ENCODE measurements at regions not wholly inside any gene's neighbourhood (a gene's known extent, or its start where the extent isn't known, plus 50 kb on each side); places are given as distances from the start of the nearest gene placed in this dataset.

GRCh38 chr5:91535499-91535898, 152.4 kb upstream of the ARRDC3 start:
- DNase-seq, result no peak
- no peak for TF ChIP-seq CTCF (IDR thresholded peaks at IDR 0.05; ENCODE audit: partially characterized antibody, unreplicated experiment)
- no peak overlapping the region for H3K27ac Mint-ChIP-seq (ENCODE audit: unreplicated experiment)
- H3K4me3 Mint-ChIP-seq (ENCODE audit: unreplicated experiment), result no peak overlapping the region
- H3K4me1 Mint-ChIP-seq (ENCODE audit: low read depth, unreplicated experiment), result no peaks in the 10 kb centered on the region
- no peaks in the 10 kb centered on the region for H3K36me3 Mint-ChIP-seq (ENCODE audit: unreplicated experiment)
- H3K9me3 Mint-ChIP-seq (ENCODE audit: unreplicated experiment), result no peaks in the 10 kb centered on the region
- no peaks in the 10 kb centered on the region for H3K27me3 Mint-ChIP-seq (ENCODE audit: unreplicated experiment)

- no peak for TF ChIP-seq CTCF (IDR thresholded peaks at IDR 0.05; ENCODE audit: partially characterized antibody, unreplicated experiment)
- H3K27me3 Mint-ChIP-seq (ENCODE audit: unreplicated experiment), result no peaks in the 10 kb centered on the region
- H3K9me3 Mint-ChIP-seq (ENCODE audit: unreplicated experiment), result no peaks in the 10 kb centered on the region
- no peaks in the 10 kb centered on the region for H3K36me3 Mint-ChIP-seq (ENCODE audit: unreplicated experiment)
- no peak overlapping the region for H3K4me3 Mint-ChIP-seq (ENCODE audit: unreplicated experiment)
- no peak overlapping the region for H3K27ac Mint-ChIP-seq (ENCODE audit: unreplicated experiment)
- H3K4me1 Mint-ChIP-seq (ENCODE audit: low read depth, unreplicated experiment), result no peaks in the 10 kb centered on the region
- DNase-seq, result no peak
Measured at GRCh38 chr5:91534332-91534731, 151.2 kb upstream of the ARRDC3 start.

GRCh38 chr5:91532779-91533178, 149.7 kb upstream of the ARRDC3 start:
- H3K27ac Mint-ChIP-seq (ENCODE audit: unreplicated experiment), result no peak overlapping the region
- no peaks in the 10 kb centered on the region for H3K9me3 Mint-ChIP-seq (ENCODE audit: unreplicated experiment)
- no peaks in the 10 kb centered on the region for H3K4me1 Mint-ChIP-seq (ENCODE audit: low read depth, unreplicated experiment)
- DNase-seq, result no peak
- TF ChIP-seq CTCF (IDR thresholded peaks at IDR 0.05; ENCODE audit: partially characterized antibody, unreplicated experiment), result no peak
- no peak overlapping the region for H3K4me3 Mint-ChIP-seq (ENCODE audit: unreplicated experiment)
- no peaks in the 10 kb centered on the region for H3K27me3 Mint-ChIP-seq (ENCODE audit: unreplicated experiment)
- H3K36me3 Mint-ChIP-seq (ENCODE audit: unreplicated experiment), result no peaks in the 10 kb centered on the region

GRCh38 chr5:91532281-91532680, 149.2 kb upstream of the ARRDC3 start:
- H3K4me1 Mint-ChIP-seq (ENCODE audit: low read depth, unreplicated experiment), result no peaks in the 10 kb centered on the region
- TF ChIP-seq CTCF (IDR thresholded peaks at IDR 0.05; ENCODE audit: partially characterized antibody, unreplicated experiment), result no peak
- no peak for DNase-seq
- no peak overlapping the region for H3K27ac Mint-ChIP-seq (ENCODE audit: unreplicated experiment)
- no peaks in the 10 kb centered on the region for H3K36me3 Mint-ChIP-seq (ENCODE audit: unreplicated experiment)
- no peaks in the 10 kb centered on the region for H3K27me3 Mint-ChIP-seq (ENCODE audit: unreplicated experiment)
- H3K4me3 Mint-ChIP-seq (ENCODE audit: unreplicated experiment), result no peak overlapping the region
- no peaks in the 10 kb centered on the region for H3K9me3 Mint-ChIP-seq (ENCODE audit: unreplicated experiment)

- H3K4me1 Mint-ChIP-seq (ENCODE audit: low read depth, unreplicated experiment), result no peaks in the 10 kb centered on the region
- no peak for DNase-seq
Measured at GRCh38 chr5:91528831-91529230, 145.7 kb upstream of the ARRDC3 start.

More at GRCh38 chr5:91528831-91529230, 145.7 kb upstream of the ARRDC3 start:
- Mint-ChIP-seq H3K36me3 (ENCODE audit: unreplicated experiment) (no peaks in the 10 kb centered on the region), H3K27me3 (ENCODE audit: unreplicated experiment) (no peaks in the 10 kb centered on the region), H3K4me3 (ENCODE audit: unreplicated experiment) (no peak overlapping the region), H3K9me3 (ENCODE audit: unreplicated experiment) (no peaks in the 10 kb centered on the region), H3K27ac (ENCODE audit: unreplicated experiment) (no peak overlapping the region)
- TF ChIP-seq CTCF (IDR thresholded peaks at IDR 0.05; ENCODE audit: partially characterized antibody, unreplicated experiment), result no peak

Measured in glutamatergic neuron (in vitro differentiated cells).